HG03064 (cell line): ENCODE measurements at regions not wholly inside any gene's neighbourhood (a gene's known extent, or its start where the extent isn't known, plus 50 kb on each side); places are given as distances from the start of the nearest gene placed in this dataset.
"Not testable (repeated sequence)": the region's sequence is repeated elsewhere in the genome, so short reads cannot be mapped to it uniquely, and the experiment has no call there.

Experiments used
- ATAC-seq: cut with Tn5 transposase; IDR thresholded peaks from one replicate; pipeline ENCODE4 v1.9.1; 2021; ENCODE audit warnings: low read depth; ENCODE audit not compliant: unreplicated experiment

- ATAC-seq: no peak
Measured at GRCh38 chr2:64742678-64743077, 89.0 kb upstream of the SERTAD2 start.

GRCh38 chr2:64743739-64744330, 90.1 kb upstream of the SERTAD2 start:
- ATAC-seq: no peak

- ATAC-seq: no peak
Measured at GRCh38 chr2:64745562-64745961, 91.8 kb upstream of the SERTAD2 start.

GRCh38 chr2:64747690-64748091, 94.0 kb upstream of the SERTAD2 start:
- ATAC-seq: not testable (repeated sequence)

- no peak for ATAC-seq
Measured at GRCh38 chr2:64748147-64748546, 94.4 kb upstream of the SERTAD2 start.

- ATAC-seq: no peak
Measured at GRCh38 chr2:64748561-64748960, 94.8 kb upstream of the SERTAD2 start.

GRCh38 chr2:64749446-64749845, 95.7 kb upstream of the SERTAD2 start:
- no peak for ATAC-seq

- ATAC-seq: no peak
Measured at GRCh38 chr2:64750001-64750816, 96.5 kb upstream of the SERTAD2 start.

GRCh38 chr2:64750817-64751285, 97.1 kb upstream of the SERTAD2 start:
- peak; percentile 89 for ATAC-seq

GRCh38 chr2:64751286-64752260, 97.9 kb upstream of the SERTAD2 start:
- peak; percentile 81 for ATAC-seq

GRCh38 chr2:64753399-64753798, 99.7 kb upstream of the SERTAD2 start:
- ATAC-seq: no peak

GRCh38 chr2:64754570-64754969, 100.9 kb upstream of the SERTAD2 start:
- no peak for ATAC-seq

- ATAC-seq: no peak
Measured at GRCh38 chr2:64757126-64757525, 103.4 kb upstream of the SERTAD2 start.

GRCh38 chr2:64760128-64760527, 106.4 kb upstream of the SERTAD2 start:
- no peak for ATAC-seq

GRCh38 chr2:64762301-64762997, 108.7 kb upstream of the SERTAD2 start:
- no peak for ATAC-seq

- ATAC-seq: no peak
Measured at GRCh38 chr2:64763126-64763525, 109.4 kb upstream of the SERTAD2 start.

GRCh38 chr2:64765160-64765805, 111.6 kb upstream of the SERTAD2 start:
- no peak for ATAC-seq

GRCh38 chr2:64766841-64767669, 113.3 kb upstream of the SERTAD2 start:
- ATAC-seq: no peak
